ENCODE measurements at regions not wholly inside any gene's neighbourhood (a gene's known extent, or its start where the extent isn't known, plus 50 kb on each side); places are given as distances from the start of the nearest gene placed in this dataset.
"Not testable (repeated sequence)": the region's sequence is repeated elsewhere in the genome, so short reads cannot be mapped to it uniquely, and the experiment has no call there.

GRCh38 chr9:18256568-18256967 lies 217.4 kb upstream of the ADAMTSL1 start:
- Histone ChIP-seq H3K9ac (ENCODE audit: low read depth, low read length) (no peak overlapping the region), H3K9me3 (ENCODE audit: control insufficient read depth, insufficient read depth, low read length) (no peaks in the 10 kb centered on the region), H3K4me1 (ENCODE audit: insufficient read depth, low read length) (peaks cover 6% of the 10 kb centered on the region; the same call in 1 of the 2 replicates), H3K36me3 (ENCODE audit: insufficient read depth, low read length) (no peaks in the 10 kb centered on the region)

- H3K4me1 ChIP-seq (ENCODE audit: insufficient read depth, low read length) = peaks cover 11% of the 10 kb centered on the region; the same call in 1 of the 2 replicates
- H3K9me3 ChIP-seq (ENCODE audit: control insufficient read depth, insufficient read depth, low read length) = no peaks in the 10 kb centered on the region
- no peak overlapping the region for H3K9ac ChIP-seq (ENCODE audit: low read depth, low read length)
- H3K36me3 ChIP-seq (ENCODE audit: insufficient read depth, low read length) = no peaks in the 10 kb centered on the region
These were observed 213.4 kb upstream of the ADAMTSL1 start for GRCh38 chr9:18260521-18260920.

- Histone ChIP-seq H3K9ac (ENCODE audit: low read depth, low read length) (no peak overlapping the region), H3K36me3 (ENCODE audit: insufficient read depth, low read length) (no peaks in the 10 kb centered on the region)
These were observed 212.8 kb upstream of the ADAMTSL1 start for GRCh38 chr9:18261181-18261580.

GRCh38 chr9:18263377-18263776 lies 210.6 kb upstream of the ADAMTSL1 start:
- no peaks in the 10 kb centered on the region for H3K36me3 ChIP-seq (ENCODE audit: insufficient read depth, low read length)
- H3K9me3 ChIP-seq (ENCODE audit: control insufficient read depth, insufficient read depth, low read length) = peaks cover 4% of the 10 kb centered on the region; the same call in 1 of the 2 replicates

More at GRCh38 chr9:18261181-18261580, 212.8 kb upstream of the ADAMTSL1 start:
- Histone ChIP-seq H3K9me3 (ENCODE audit: control insufficient read depth, insufficient read depth, low read length) (peaks cover 3% of the 10 kb centered on the region; the same call in 1 of the 2 replicates), H3K4me1 (ENCODE audit: insufficient read depth, low read length) (peaks cover 11% of the 10 kb centered on the region; the same call in 1 of the 2 replicates)

GRCh38 chr9:18268381-18268780 lies 205.6 kb upstream of the ADAMTSL1 start:
- H3K36me3 ChIP-seq (ENCODE audit: insufficient read depth, low read length) = no peaks in the 10 kb centered on the region
- H3K4me1 ChIP-seq (ENCODE audit: insufficient read depth, low read length) = no peaks in the 10 kb centered on the region; the same call in 1 of the 2 replicates
- H3K9ac ChIP-seq (ENCODE audit: low read depth, low read length) = no peak overlapping the region
- peaks cover 10% of the 10 kb centered on the region for H3K9me3 ChIP-seq (ENCODE audit: control insufficient read depth, insufficient read depth, low read length)

More at GRCh38 chr9:18263377-18263776, 210.6 kb upstream of the ADAMTSL1 start:
- peaks cover 11% of the 10 kb centered on the region; the same call in 1 of the 2 replicates for H3K4me1 ChIP-seq (ENCODE audit: insufficient read depth, low read length)
- no peak overlapping the region for H3K9ac ChIP-seq (ENCODE audit: low read depth, low read length)

- H3K9me3 ChIP-seq (ENCODE audit: control insufficient read depth, insufficient read depth, low read length) = peaks cover 10% of the 10 kb centered on the region
- H3K9ac ChIP-seq (ENCODE audit: low read depth, low read length) = no peak overlapping the region
- H3K4me1 ChIP-seq (ENCODE audit: insufficient read depth, low read length) = no peaks in the 10 kb centered on the region
- H3K36me3 ChIP-seq (ENCODE audit: insufficient read depth, low read length) = no peaks in the 10 kb centered on the region
These were observed 204.4 kb upstream of the ADAMTSL1 start for GRCh38 chr9:18269561-18269960.

- Histone ChIP-seq H3K9ac (ENCODE audit: low read depth, low read length) (no peak overlapping the region), H3K36me3 (ENCODE audit: insufficient read depth, low read length) (no peaks in the 10 kb centered on the region), H3K4me1 (ENCODE audit: insufficient read depth, low read length) (no peaks in the 10 kb centered on the region), H3K9me3 (ENCODE audit: control insufficient read depth, insufficient read depth, low read length) (peaks cover 15% of the 10 kb centered on the region; the same call in 1 of the 2 replicates)
These were observed 199.3 kb upstream of the ADAMTSL1 start for GRCh38 chr9:18274693-18275092.

GRCh38 chr9:18275313-18275990 lies 198.5 kb upstream of the ADAMTSL1 start:
- no peaks in the 10 kb centered on the region for H3K36me3 ChIP-seq (ENCODE audit: insufficient read depth, low read length)
- H3K4me1 ChIP-seq (ENCODE audit: insufficient read depth, low read length) = no peaks in the 10 kb centered on the region

GRCh38 chr9:18281291-18281690 lies 192.7 kb upstream of the ADAMTSL1 start:
- Histone ChIP-seq H3K4me1 (ENCODE audit: insufficient read depth, low read length) (no peaks in the 10 kb centered on the region), H3K9me3 (ENCODE audit: control insufficient read depth, insufficient read depth, low read length) (peaks cover 9% of the 10 kb centered on the region; the same call in 1 of the 2 replicates), H3K9ac (ENCODE audit: low read depth, low read length) (no peak overlapping the region), H3K36me3 (ENCODE audit: insufficient read depth, low read length) (no peaks in the 10 kb centered on the region)

More at GRCh38 chr9:18275313-18275990, 198.5 kb upstream of the ADAMTSL1 start:
- Histone ChIP-seq H3K9ac (ENCODE audit: low read depth, low read length) (no peak overlapping the region), H3K9me3 (ENCODE audit: control insufficient read depth, insufficient read depth, low read length) (peaks cover 15% of the 10 kb centered on the region; the same call in 1 of the 2 replicates)

GRCh38 chr9:18294229-18294628 lies 179.7 kb upstream of the ADAMTSL1 start:
- no peak overlapping the region for H3K9ac ChIP-seq (ENCODE audit: low read depth, low read length)
- no peaks in the 10 kb centered on the region for H3K4me1 ChIP-seq (ENCODE audit: insufficient read depth, low read length)
- no peaks in the 10 kb centered on the region for H3K36me3 ChIP-seq (ENCODE audit: insufficient read depth, low read length)
- no peaks in the 10 kb centered on the region for H3K9me3 ChIP-seq (ENCODE audit: control insufficient read depth, insufficient read depth, low read length)

GRCh38 chr9:18296702-18297055 lies 177.3 kb upstream of the ADAMTSL1 start:
- H3K4me1 ChIP-seq (ENCODE audit: insufficient read depth, low read length) = no peaks in the 10 kb centered on the region
- H3K9ac ChIP-seq (ENCODE audit: low read depth, low read length) = no peak overlapping the region
- no peaks in the 10 kb centered on the region for H3K9me3 ChIP-seq (ENCODE audit: control insufficient read depth, insufficient read depth, low read length)
- no peaks in the 10 kb centered on the region for H3K36me3 ChIP-seq (ENCODE audit: insufficient read depth, low read length)

- Histone ChIP-seq H3K9ac (ENCODE audit: low read depth, low read length) (no peak overlapping the region), H3K36me3 (ENCODE audit: insufficient read depth, low read length) (no peaks in the 10 kb centered on the region), H3K4me1 (ENCODE audit: insufficient read depth, low read length) (no peaks in the 10 kb centered on the region), H3K9me3 (ENCODE audit: control insufficient read depth, insufficient read depth, low read length) (no peaks in the 10 kb centered on the region)
These were observed 176.7 kb upstream of the ADAMTSL1 start for GRCh38 chr9:18297056-18297841.

- no peaks in the 10 kb centered on the region for H3K9me3 ChIP-seq (ENCODE audit: control insufficient read depth, insufficient read depth, low read length)
- H3K36me3 ChIP-seq (ENCODE audit: insufficient read depth, low read length) = no peaks in the 10 kb centered on the region
- no peak overlapping the region for H3K9ac ChIP-seq (ENCODE audit: low read depth, low read length)
- no peaks in the 10 kb centered on the region for H3K4me1 ChIP-seq (ENCODE audit: insufficient read depth, low read length)
These were observed 174.5 kb upstream of the ADAMTSL1 start for GRCh38 chr9:18299449-18299848.

- not testable (repeated sequence) for H3K9ac ChIP-seq (ENCODE audit: low read depth, low read length); H3K36me3 ChIP-seq (ENCODE audit: insufficient read depth, low read length); H3K9me3 ChIP-seq (ENCODE audit: control insufficient read depth, insufficient read depth, low read length); H3K4me1 ChIP-seq (ENCODE audit: insufficient read depth, low read length)
These were observed 168.7 kb upstream of the ADAMTSL1 start for GRCh38 chr9:18305167-18305806.

Measured in ES-I3 (cell line).